Left lung (tissue), 4 donors: ENCODE measurements at regions not wholly inside any gene's neighbourhood (a gene's known extent, or its start where the extent isn't known, plus 50 kb on each side); places are given as distances from the start of the nearest gene placed in this dataset.

Source experiments
- ATAC-seq: fragments of 200-7000 bp; cut with Tn5 transposase; one replicate; pipeline ENCODE4 v1.9.1; 2020; ENCODE audit warnings: moderate library complexity
- DNase-seq, 4 donors: peaks; one replicate each; pipeline ENCODE4 v3.0.0-alpha.2; 2013 to 2020
- H3K27ac ChIP-seq, 2 donors: fragments of 200-600 bp; sonication (generic) in 1 of 2; one replicate each; pipeline versions ENCODE4 v1.5.0 to v1.8.0; 2020 to 2021
- H3K27me3 ChIP-seq, 2 donors: fragments of 200-600 bp; sonication (generic) in 1 of 2; one replicate each; pipeline versions ENCODE4 v1.5.0 to v1.8.0; 2020 to 2021
- H3K36me3 ChIP-seq, 2 donors: fragments of 200-600 bp; sonication (generic) in 1 of 2; one replicate each; pipeline versions ENCODE4 v1.5.0 to v1.8.0; 2020 to 2021
- H3K4me1 ChIP-seq, 2 donors: fragments of 200-600 bp; one replicate each; pipeline ENCODE4 v1.8.0; 2021
- H3K4me3 ChIP-seq, 2 donors: fragments of 200-600 bp; sonication (generic) in 1 of 2; one replicate each; pipeline versions ENCODE4 v1.5.0 to v1.8.0; 2020 to 2021; ENCODE audit warnings: mild to moderate bottlenecking in 1 of 2
- H3K9me3 ChIP-seq, 2 donors: fragments of 200-600 bp; sonication (generic) in 1 of 2; one replicate each; pipeline versions ENCODE4 v1.5.0 to v1.8.0; 2020 to 2021
- intact Hi-C, 2 donors: fragments of 100-400 bp; cut with DNase I; formaldehyde crosslinking; loops; one replicate each; pipeline versions ENCODE4 v1.11.2 to v1.14.2; 2022
- TF ChIP-seq, protein P1 (sequence below), 2 donors: fragments of 200-600 bp; sonication (generic) in 1 of 2; IDR thresholded peaks; one replicate each; pipeline versions ENCODE4 v1.5.0 to v1.8.0; 2021; ENCODE audit warnings: antibody characterized with exemption in 2 of 2
- donor health status: DM: no; HTN: yes; CAD: no.
- donor health status: DM: no; HTN: no; CAD: no.

DNA sequence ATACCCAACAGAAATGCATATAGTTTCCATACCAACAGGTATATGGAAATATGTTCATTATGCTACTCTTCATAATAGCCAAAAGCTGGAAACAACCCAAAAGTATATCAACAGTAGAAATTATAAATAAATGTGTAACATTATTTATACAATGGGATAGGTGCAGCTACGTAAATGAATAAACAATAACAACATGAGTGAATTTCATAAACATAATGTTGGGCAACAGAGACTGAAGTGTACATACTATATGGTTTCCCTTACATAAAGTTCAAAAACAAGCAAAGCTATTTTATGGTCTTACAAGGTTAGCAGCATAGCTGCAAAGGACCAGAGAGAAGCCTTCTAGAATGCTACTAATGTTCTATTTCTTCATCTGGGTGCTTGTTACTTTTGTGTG lies 305.0 kb downstream of the INSC start:
- H3K27ac ChIP-seq: no peak overlapping the region
- peak in 2 of 4 donors; percentile 27 to 37 for DNase-seq

DNA sequence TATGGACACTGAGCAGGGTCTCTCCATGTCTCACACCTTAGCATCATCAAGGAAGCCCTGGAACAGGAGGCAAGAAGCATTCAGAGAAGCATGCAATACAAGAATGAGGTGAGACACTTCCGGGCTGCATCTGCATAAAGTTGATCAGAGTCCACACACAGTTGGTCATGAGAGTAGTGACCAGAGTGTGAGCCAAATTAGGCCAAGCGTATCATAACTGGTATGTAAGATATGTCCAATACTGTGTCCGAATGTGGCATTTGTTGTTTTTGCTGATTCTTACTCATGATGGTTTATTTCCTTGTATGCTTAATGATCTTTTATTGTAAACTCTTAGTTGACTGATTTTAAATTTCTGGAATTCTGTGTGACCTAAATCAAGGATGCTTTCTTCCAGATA lies 315.7 kb downstream of the INSC start:
- Histone ChIP-seq H3K27me3 (no peaks in the 10 kb centered on the region), H3K36me3 (no peaks in the 10 kb centered on the region), H3K9me3 (no peaks in the 10 kb centered on the region), H3K4me3 (no peak overlapping the region), H3K4me1 (no peaks in the 10 kb centered on the region), H3K27ac (no peak overlapping the region)
- ATAC-seq (no peak), DNase-seq (no peak)
- intact Hi-C loops: no loop called here
- TF ChIP-seq, protein P1, sequence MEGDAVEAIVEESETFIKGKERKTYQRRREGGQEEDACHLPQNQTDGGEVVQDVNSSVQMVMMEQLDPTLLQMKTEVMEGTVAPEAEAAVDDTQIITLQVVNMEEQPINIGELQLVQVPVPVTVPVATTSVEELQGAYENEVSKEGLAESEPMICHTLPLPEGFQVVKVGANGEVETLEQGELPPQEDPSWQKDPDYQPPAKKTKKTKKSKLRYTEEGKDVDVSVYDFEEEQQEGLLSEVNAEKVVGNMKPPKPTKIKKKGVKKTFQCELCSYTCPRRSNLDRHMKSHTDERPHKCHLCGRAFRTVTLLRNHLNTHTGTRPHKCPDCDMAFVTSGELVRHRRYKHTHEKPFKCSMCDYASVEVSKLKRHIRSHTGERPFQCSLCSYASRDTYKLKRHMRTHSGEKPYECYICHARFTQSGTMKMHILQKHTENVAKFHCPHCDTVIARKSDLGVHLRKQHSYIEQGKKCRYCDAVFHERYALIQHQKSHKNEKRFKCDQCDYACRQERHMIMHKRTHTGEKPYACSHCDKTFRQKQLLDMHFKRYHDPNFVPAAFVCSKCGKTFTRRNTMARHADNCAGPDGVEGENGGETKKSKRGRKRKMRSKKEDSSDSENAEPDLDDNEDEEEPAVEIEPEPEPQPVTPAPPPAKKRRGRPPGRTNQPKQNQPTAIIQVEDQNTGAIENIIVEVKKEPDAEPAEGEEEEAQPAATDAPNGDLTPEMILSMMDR (IDR thresholded peaks at IDR 0.05): no peak

More for the DNA sequence above, 305.0 kb downstream of the INSC start:
- no peak for ATAC-seq
- intact Hi-C loops: no loop called here
- no peak overlapping the region for H3K4me3 ChIP-seq
- H3K4me1 ChIP-seq: no peaks in the 10 kb centered on the region
- TF ChIP-seq, protein P1 (IDR thresholded peaks at IDR 0.05): no peak
- H3K27me3 ChIP-seq: no peaks in the 10 kb centered on the region
- H3K9me3 ChIP-seq: peaks cover 0 to 3% of the 10 kb centered on the region in 2 donors
- no peaks in the 10 kb centered on the region for H3K36me3 ChIP-seq

DNA sequence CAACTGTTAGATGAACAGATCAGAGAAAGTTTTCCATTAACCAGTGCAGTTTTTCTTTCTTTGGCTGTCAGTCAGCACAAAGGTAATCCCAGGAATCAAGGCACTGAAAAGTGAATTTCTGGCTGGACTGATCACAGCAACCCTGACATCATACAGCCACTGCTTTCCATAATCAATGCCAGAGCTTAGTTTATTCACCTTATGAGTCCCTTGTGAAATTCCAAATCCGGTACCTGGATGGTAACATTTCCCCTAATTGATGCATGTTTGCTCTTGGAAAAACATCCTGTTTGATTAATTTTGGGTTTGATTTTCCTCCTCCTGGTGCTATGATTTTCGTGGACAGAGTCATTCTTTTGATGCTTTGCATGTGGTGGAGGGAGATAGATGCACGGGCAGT lies 319.8 kb downstream of the INSC start:
- intact Hi-C loops: no loop called here
- no peak for ATAC-seq
- H3K27me3 ChIP-seq: no peaks in the 10 kb centered on the region

DNA sequence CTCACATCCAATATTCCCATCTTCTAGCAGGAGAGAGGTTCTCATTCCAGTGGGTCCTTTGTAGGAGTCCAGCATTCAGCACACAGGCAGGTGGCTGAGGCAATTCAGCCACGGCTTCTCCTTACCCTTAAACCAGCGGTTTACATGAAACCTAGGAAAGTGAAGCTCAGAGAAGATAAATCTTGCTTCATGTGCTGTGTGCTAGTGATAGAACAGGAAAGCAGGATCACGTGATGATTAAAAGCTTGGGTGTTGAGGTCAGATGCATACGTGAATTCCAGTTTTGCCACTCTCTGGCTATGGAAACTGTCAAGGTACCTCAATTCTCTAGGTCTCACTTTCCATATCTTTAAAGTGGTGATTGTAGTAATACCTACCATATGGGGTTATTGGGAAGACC lies 331.6 kb downstream of the INSC start:
- Histone ChIP-seq H3K4me3 (no peak overlapping the region), H3K27ac (no peak overlapping the region), H3K4me1 (no peaks in the 10 kb centered on the region), H3K27me3 (no peaks in the 10 kb centered on the region), H3K36me3 (no peaks in the 10 kb centered on the region), H3K9me3 (no peaks in the 10 kb centered on the region)
- intact Hi-C loops: no loop called here
- DNase-seq (no peak), ATAC-seq (no peak)
- TF ChIP-seq, protein P1 (IDR thresholded peaks at IDR 0.05): no peak

More for the DNA sequence above, 319.8 kb downstream of the INSC start:
- TF ChIP-seq, protein P1 (IDR thresholded peaks at IDR 0.05): no peak
- no peak overlapping the region for H3K27ac ChIP-seq
- H3K4me3 ChIP-seq: no peak overlapping the region
- H3K36me3 ChIP-seq: no peaks in the 10 kb centered on the region
- H3K9me3 ChIP-seq: no peaks in the 10 kb centered on the region
- no peak for DNase-seq
- H3K4me1 ChIP-seq: no peaks in the 10 kb centered on the region

DNA sequence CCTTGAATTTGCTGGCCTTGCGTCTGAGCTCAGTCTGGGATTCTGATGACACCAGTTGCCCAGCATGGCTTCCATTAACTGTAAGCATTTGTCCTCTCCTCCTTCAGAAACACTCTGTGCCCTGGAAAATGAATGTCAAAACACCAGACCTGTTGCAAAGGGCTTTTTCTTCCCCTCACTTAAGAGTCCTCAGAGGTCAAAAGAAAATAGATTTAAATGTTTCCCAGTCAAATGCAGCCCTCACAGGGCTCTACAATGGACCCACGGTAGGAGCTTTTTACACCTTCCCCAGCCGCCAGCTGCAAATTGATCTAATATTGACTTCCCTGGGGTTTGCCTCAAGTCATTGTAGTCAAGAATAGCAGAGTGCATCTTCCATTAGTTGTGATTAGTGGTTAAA lies 332.2 kb downstream of the INSC start:
- no peak for ATAC-seq

More for the DNA sequence above, 332.2 kb downstream of the INSC start:
- Histone ChIP-seq H3K27me3 (no peaks in the 10 kb centered on the region), H3K4me3 (no peak overlapping the region), H3K9me3 (no peaks in the 10 kb centered on the region), H3K27ac (no peak overlapping the region), H3K36me3 (no peaks in the 10 kb centered on the region), H3K4me1 (no peaks in the 10 kb centered on the region)
- intact Hi-C loops: no loop called here
- TF ChIP-seq, protein P1 (IDR thresholded peaks at IDR 0.05): no peak
- no peak for DNase-seq
